GM10266 (cell line): ENCODE measurements at regions not wholly inside any gene's neighbourhood (a gene's known extent, or its start where the extent isn't known, plus 50 kb on each side); places are given as distances from the start of the nearest gene placed in this dataset.

ENCODE experiments used
- DNase-seq: peaks from one replicate; pipeline ENCODE4 v3.0.0; 2012; ENCODE audit errors: extremely low spot score
- TF ChIP-seq, protein P1 (sequence below): IDR thresholded peaks from 2 replicates; pipeline ENCODE4 v1.5.1; 2012; ENCODE audit warnings: mild to moderate bottlenecking, low read depth; ENCODE audit not compliant: control insufficient read depth, insufficient read depth; ENCODE audit errors: missing control alignments

DNA sequence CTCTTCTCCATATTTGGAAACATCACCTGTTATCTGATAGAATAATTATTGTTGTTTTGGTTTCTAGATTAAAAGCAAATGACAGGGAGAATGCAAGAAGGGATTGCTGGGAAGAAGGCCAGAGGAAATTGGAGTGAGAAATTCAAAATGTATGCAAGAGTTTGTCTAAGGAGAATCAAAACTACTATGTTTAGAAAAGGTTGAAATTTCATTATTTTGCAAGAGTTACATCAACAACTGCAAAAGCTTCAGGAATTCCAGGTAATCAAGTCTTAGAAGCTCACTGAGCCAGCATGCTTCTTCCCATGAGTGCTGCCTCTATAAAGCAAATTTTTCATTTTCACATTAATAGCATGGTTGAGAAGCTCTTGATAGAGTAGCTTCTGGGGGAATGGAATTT lies 177.2 kb upstream of the GBE1 start:
- TF ChIP-seq, protein P1, sequence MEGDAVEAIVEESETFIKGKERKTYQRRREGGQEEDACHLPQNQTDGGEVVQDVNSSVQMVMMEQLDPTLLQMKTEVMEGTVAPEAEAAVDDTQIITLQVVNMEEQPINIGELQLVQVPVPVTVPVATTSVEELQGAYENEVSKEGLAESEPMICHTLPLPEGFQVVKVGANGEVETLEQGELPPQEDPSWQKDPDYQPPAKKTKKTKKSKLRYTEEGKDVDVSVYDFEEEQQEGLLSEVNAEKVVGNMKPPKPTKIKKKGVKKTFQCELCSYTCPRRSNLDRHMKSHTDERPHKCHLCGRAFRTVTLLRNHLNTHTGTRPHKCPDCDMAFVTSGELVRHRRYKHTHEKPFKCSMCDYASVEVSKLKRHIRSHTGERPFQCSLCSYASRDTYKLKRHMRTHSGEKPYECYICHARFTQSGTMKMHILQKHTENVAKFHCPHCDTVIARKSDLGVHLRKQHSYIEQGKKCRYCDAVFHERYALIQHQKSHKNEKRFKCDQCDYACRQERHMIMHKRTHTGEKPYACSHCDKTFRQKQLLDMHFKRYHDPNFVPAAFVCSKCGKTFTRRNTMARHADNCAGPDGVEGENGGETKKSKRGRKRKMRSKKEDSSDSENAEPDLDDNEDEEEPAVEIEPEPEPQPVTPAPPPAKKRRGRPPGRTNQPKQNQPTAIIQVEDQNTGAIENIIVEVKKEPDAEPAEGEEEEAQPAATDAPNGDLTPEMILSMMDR, result no peak
- DNase-seq, result no peak

DNA sequence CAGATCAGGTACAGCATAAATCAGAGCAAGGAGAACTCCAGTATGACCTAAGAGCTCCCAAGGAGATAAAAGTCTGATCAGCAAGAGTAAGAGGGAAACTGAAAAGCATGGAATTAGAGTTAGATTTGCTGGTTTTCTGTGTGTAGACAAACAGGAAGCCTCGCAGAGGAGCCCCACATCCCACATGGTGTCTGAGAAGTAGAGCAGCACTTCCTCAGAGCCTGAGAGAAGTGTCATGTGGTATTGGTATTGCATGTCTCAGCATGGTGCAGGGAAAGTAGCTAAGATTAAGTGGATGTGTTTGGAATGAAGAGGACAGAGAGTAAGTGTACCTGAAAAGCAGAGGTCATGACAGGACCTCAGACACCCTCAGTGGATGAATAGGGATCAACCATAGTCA lies 175.4 kb upstream of the GBE1 start:
- no peak for DNase-seq

DNA sequence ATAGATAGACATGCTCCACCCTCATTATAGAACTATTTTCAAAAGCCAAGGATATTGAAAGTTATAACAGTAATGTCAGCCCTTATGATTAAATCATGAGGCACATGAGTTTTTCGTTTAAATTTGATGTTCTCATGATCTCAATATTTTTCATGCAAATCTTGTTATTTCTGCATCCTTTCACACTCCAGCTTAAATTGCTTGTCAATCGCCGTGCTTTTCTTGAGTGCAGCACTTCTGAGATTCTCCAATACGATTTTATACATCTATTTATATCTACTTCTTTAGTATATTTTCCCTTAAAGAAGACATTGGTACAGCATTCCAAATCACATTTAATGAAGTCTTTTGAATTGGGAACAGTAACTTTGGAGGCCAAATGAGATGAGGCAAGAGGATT lies 171.2 kb upstream of the GBE1 start:
- no peak for DNase-seq
- TF ChIP-seq, protein P1, result no peak

More for the DNA sequence above, 175.4 kb upstream of the GBE1 start:
- TF ChIP-seq, protein P1, result no peak

DNA sequence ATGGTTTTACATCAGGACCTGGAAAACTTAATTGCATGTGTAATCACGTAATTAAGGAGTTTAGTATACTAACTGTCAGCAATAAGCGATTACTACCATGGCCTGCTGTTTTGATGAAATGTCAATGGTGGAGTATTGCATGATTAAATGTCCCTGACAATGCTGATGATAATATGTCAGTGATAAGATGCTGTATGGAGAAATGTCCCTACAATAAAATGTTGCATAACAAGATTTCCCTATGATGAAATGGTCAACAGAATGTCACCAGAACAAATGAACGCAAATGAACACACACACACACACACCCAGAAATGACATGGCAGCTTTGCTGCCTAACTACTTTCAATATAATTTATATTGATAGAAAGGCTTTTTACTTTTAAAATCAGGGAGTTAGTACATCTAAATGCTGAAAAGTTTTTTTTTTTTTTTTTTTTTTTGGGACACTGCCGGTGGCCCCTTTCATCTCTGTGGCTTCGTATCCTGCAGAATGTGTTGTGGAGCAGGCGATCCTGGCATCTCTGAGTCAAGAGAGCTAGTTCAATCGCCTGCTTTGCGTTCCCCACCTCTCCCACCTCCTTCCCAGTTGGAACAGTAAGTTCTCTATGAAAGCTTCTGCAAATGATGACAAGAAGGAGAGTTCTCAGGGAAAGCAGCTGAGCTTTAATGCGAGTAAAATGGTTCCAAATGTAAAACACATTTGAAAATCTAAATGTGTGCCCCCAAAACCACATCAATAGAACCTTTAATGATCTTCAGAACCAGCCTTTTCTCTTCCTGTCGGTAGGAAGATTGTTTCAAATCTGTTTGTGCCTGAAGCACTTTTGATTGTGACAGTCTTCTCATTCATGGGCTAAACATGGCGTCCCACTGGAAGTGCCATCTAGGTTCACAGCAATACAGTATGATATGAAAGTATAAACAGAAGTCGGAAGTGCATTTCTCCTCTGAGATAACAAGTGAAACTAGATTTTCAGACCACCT lies 170.1 kb upstream of the GBE1 start:
- no peak for DNase-seq
- TF ChIP-seq, protein P1, result no peak

DNA sequence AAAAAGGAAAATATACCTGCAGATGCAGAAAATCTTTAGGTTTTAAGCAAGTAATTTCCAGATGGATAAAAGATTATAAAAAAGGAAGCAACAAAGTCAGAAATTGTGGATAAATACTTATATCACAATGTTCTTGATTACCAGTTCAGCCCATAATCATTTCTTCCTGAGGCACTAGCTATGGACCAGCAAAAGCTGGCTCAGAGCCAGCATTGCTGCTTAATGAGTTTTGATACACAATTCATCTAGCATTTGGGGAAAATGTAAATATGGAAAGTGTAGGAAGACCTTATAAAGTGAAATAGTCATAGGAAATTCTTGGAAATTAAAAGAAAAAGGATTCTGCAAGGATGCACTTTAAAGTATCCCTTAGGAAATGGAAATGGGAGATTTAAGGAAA lies 168.3 kb upstream of the GBE1 start:
- no peak for DNase-seq

DNA sequence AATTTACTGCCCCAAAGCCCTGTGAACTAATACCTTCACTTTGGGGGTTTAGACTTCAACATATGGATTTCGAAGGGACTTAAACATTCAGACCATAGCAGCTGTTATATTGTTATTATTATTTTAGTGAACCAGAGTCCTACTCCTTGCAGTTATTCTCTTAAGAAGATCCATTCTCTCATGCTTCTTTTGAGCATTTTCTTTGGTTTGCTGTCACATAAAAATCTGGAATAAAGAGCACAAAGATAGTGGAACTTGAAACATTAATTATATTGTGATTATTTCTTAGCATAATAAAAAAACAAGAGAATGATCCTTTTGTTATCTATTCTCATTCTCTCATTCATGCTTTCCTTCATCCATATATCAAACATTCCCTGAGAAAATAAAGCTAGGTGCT lies 166.4 kb upstream of the GBE1 start:
- DNase-seq, result no peak
- TF ChIP-seq, protein P1, result no peak

More for the DNA sequence above, 168.3 kb upstream of the GBE1 start:
- TF ChIP-seq, protein P1, result no peak

DNA sequence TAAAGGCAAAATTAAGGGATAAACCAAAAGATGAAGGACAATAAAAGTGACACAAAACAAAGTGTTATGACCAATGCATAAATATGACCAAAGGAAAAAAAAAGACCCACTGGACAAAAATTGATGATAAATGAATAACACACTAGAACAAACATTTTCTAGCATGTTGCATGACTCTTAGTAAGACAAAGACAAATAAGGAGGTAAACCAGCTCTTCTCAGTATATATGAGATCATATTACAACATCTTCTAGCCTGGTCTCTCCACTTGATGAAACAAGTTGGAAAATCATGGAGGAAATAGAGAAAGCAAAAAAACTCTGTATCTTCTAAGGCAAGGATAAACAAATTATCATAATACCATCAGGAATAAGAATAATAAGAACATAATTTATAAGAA lies 163.9 kb upstream of the GBE1 start:
- TF ChIP-seq, protein P1, result no peak
- DNase-seq, result no peak
